Activated T-cell treated with anti-CD3 and anti-CD28 coated beads, Interleukin-2, amount 50 U/mL, for 4 hours (primary cell): ENCODE measurements at regions not wholly inside any gene's neighbourhood (a gene's known extent, or its start where the extent isn't known, plus 50 kb on each side); places are given as distances from the start of the nearest gene placed in this dataset.

ENCODE experiments used
- ATAC-seq, 2 donors: fragments of 200-7000 bp; cut with Tn5 transposase; one replicate each; pipeline ENCODE4 v1.10.0; 2021
- DNase-seq: peaks from one replicate; pipeline ENCODE4 v3.0.0-alpha.2; 2020
- H3K27me3 Mint-ChIP-seq: one replicate; pipeline ENCODE4 v1.8.0; 2021; ENCODE audit warnings: low read depth, mixed read lengths
- H3K36me3 Mint-ChIP-seq: one replicate; pipeline ENCODE4 v1.8.0; 2022; ENCODE audit warnings: mixed read lengths; ENCODE audit not compliant: insufficient read depth
- H3K4me1 Mint-ChIP-seq: one replicate; pipeline ENCODE4 v1.8.0; 2021; ENCODE audit warnings: low read depth, mixed read lengths
- H3K4me3 Mint-ChIP-seq: one replicate; pipeline ENCODE4 v1.8.0; 2021; ENCODE audit warnings: mild to moderate bottlenecking, moderate library complexity, mixed read lengths
- H3K9me3 Mint-ChIP-seq: one replicate; pipeline ENCODE4 v1.8.0; 2021; ENCODE audit warnings: mixed read lengths

DNA sequence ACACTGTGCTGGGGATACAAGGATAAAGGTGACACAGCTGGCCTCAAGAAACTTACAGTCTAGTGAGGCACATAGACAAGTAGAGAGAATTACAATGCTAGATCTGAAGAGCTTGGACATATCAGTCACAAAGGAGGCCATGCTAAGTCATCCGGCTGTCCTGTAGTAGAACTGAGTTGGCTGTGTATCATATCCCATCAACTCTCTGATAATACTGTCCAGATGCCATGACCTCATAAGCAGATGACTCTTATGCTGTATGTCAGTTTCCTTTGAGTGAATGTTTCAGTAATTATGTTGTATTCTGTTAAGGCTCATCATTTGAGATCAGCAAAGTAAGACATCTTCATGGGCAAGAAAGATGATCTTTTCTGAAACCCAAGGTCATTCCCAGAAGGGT lies 442.9 kb downstream of the MID1IP1 start:
- DNase-seq (no peak), ATAC-seq (no peak)
- no peaks in the 10 kb centered on the region for H3K27me3 Mint-ChIP-seq
- H3K4me1 Mint-ChIP-seq = no peaks in the 10 kb centered on the region
- H3K9me3 Mint-ChIP-seq = no peaks in the 10 kb centered on the region
- H3K4me3 Mint-ChIP-seq = no peak overlapping the region
- H3K36me3 Mint-ChIP-seq = no peaks in the 10 kb centered on the region

- Mint-ChIP-seq H3K36me3 (no peaks in the 10 kb centered on the region), H3K4me3 (no peak overlapping the region), H3K27me3 (no peaks in the 10 kb centered on the region), H3K4me1 (peaks cover 3% of the 10 kb centered on the region), H3K9me3 (no peaks in the 10 kb centered on the region)
- no peak for DNase-seq
- ATAC-seq = no peak
These were observed 443.8 kb downstream of the MID1IP1 start for GRCh38 chrX:39245024-39245423.

DNA sequence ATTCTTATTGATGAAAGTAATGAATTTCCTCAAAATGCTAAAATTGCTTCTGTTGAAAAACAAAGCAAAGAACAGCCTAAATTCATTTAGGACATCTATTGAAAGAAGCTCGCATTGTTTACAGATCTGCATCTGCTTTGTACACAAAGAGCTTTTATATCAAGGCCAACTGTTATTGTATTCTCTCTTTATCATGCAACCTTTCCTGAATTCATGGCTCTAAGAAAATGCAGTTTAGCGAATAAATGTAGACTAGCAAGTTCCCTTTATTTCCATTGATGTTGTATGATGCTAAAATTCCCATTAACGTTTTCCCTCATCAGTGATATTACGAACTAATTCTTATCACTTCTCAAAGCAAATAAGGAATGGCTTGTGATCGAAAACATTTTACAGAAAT lies 446.3 kb downstream of the MID1IP1 start:
- DNase-seq (no peak), ATAC-seq (no peak)
- H3K27me3 Mint-ChIP-seq = no peaks in the 10 kb centered on the region
- H3K36me3 Mint-ChIP-seq = no peaks in the 10 kb centered on the region
- H3K4me1 Mint-ChIP-seq = peaks cover 20% of the 10 kb centered on the region
- H3K9me3 Mint-ChIP-seq = no peaks in the 10 kb centered on the region
- no peak overlapping the region for H3K4me3 Mint-ChIP-seq

DNA sequence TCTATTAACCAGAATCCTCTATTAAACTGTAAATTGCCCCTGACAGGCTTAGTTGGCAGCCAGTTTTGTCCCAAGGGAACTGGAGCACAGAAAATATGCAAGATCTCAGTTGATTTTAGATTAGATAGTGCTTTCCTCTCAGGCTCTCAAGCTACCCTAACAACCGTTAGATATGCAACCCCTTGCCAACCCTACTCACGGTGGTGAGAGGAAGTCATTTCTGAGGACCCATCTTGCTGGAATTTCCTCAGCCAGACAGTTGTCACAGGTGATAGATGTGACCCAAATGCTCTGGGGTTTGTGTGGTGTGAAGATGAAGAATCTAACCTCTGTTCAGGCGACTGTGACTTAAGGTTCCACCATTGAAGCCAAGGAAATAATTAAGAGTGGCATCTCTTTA lies 447.1 kb downstream of the MID1IP1 start:
- no peaks in the 10 kb centered on the region for H3K36me3 Mint-ChIP-seq
- no peaks in the 10 kb centered on the region for H3K27me3 Mint-ChIP-seq
- ATAC-seq = no peak
- no peak overlapping the region for H3K4me3 Mint-ChIP-seq
- H3K9me3 Mint-ChIP-seq = no peaks in the 10 kb centered on the region
- DNase-seq = no peak
- peaks cover 20% of the 10 kb centered on the region for H3K4me1 Mint-ChIP-seq

- Mint-ChIP-seq H3K4me3 (no peak overlapping the region), H3K9me3 (no peaks in the 10 kb centered on the region), H3K27me3 (no peaks in the 10 kb centered on the region), H3K4me1 (peaks cover 22% of the 10 kb centered on the region), H3K36me3 (no peaks in the 10 kb centered on the region)
- DNase-seq = no peak
- no peak for ATAC-seq
These were observed 448.7 kb downstream of the MID1IP1 start for GRCh38 chrX:39249999-39250398.

- ATAC-seq (no peak), DNase-seq (no peak)
- no peaks in the 10 kb centered on the region for H3K36me3 Mint-ChIP-seq
These were observed 450.7 kb downstream of the MID1IP1 start for GRCh38 chrX:39251995-39252394.

GRCh38 chrX:39253551-39253950 lies 452.3 kb downstream of the MID1IP1 start:
- H3K4me1 Mint-ChIP-seq = peaks cover 22% of the 10 kb centered on the region
- ATAC-seq = no peak
- no peak for DNase-seq
- no peak overlapping the region for H3K4me3 Mint-ChIP-seq
- H3K27me3 Mint-ChIP-seq = no peaks in the 10 kb centered on the region
- no peaks in the 10 kb centered on the region for H3K9me3 Mint-ChIP-seq
- no peaks in the 10 kb centered on the region for H3K36me3 Mint-ChIP-seq

More at GRCh38 chrX:39251995-39252394, 450.7 kb downstream of the MID1IP1 start:
- Mint-ChIP-seq H3K4me1 (peaks cover 22% of the 10 kb centered on the region), H3K4me3 (no peak overlapping the region), H3K9me3 (no peaks in the 10 kb centered on the region), H3K27me3 (no peaks in the 10 kb centered on the region)

- ATAC-seq = no peak
These were observed 457.1 kb downstream of the MID1IP1 start for GRCh38 chrX:39258331-39258730.

DNA sequence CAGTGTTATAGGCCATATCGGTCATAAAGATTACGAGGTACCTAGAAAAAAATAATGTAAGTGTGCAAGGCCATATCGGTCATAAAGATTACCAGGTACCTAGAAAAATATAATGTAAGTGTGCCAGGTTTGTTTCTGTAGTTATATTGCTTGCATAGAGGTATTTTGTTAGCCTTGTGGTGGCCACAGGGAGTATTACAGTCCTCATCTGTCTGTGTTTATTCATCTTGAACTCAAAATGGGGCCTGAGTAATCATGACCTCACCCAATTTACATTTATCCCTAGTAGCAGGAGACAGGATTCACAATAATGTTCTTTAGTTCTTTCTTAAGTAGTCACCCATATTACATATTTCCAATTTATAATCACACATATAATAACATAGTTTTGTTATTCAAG lies 459.7 kb downstream of the MID1IP1 start:
- H3K36me3 Mint-ChIP-seq = peaks cover 2% of the 10 kb centered on the region
- H3K4me1 Mint-ChIP-seq = peaks cover 36% of the 10 kb centered on the region
- peak; percentile 64 to 67 for ATAC-seq
- H3K27me3 Mint-ChIP-seq = no peaks in the 10 kb centered on the region
- H3K9me3 Mint-ChIP-seq = no peaks in the 10 kb centered on the region
- DNase-seq = no peak
- H3K4me3 Mint-ChIP-seq = no peak overlapping the region

More at GRCh38 chrX:39258331-39258730, 457.1 kb downstream of the MID1IP1 start:
- no peak for DNase-seq
- Mint-ChIP-seq H3K9me3 (no peaks in the 10 kb centered on the region), H3K27me3 (no peaks in the 10 kb centered on the region), H3K4me1 (peaks cover 24% of the 10 kb centered on the region), H3K36me3 (no peaks in the 10 kb centered on the region), H3K4me3 (no peak overlapping the region)

GRCh38 chrX:39261446-39262147 lies 460.3 kb downstream of the MID1IP1 start:
- DNase-seq (no peak), ATAC-seq (peak; percentile 23 to 55)
- Mint-ChIP-seq H3K4me3 (no peak overlapping the region), H3K27me3 (no peaks in the 10 kb centered on the region), H3K9me3 (no peaks in the 10 kb centered on the region), H3K36me3 (peaks cover 2% of the 10 kb centered on the region), H3K4me1 (peaks cover 36% of the 10 kb centered on the region)

DNA sequence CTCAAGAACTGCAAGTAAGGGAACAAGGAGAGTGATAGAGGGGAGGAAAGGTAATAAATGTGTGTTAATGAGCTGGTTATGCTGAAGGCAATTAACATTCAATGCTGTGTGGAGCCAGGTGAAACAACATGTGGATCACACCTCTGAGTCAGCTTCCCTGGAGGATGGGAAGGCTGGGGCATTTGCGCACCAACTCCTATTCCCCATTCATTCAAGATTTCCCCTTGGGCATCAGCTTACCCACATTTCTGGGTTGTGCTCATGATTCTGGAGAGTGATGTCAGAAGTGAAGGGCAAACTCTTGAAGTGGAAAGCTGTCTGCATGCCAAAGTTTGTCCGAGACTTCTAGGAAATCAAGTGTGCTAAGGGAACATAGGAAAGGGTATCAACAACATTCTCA lies 461.4 kb downstream of the MID1IP1 start:
- Mint-ChIP-seq H3K36me3 (peaks cover 2% of the 10 kb centered on the region), H3K4me1 (peaks cover 38% of the 10 kb centered on the region), H3K27me3 (no peaks in the 10 kb centered on the region), H3K4me3 (no peak overlapping the region), H3K9me3 (no peaks in the 10 kb centered on the region)
- DNase-seq (no peak), ATAC-seq (no peak)

GRCh38 chrX:39264023-39264422 lies 462.8 kb downstream of the MID1IP1 start:
- ATAC-seq (no peak), DNase-seq (no peak)
- no peaks in the 10 kb centered on the region for H3K27me3 Mint-ChIP-seq
- H3K9me3 Mint-ChIP-seq = no peaks in the 10 kb centered on the region
- peaks cover 2% of the 10 kb centered on the region for H3K36me3 Mint-ChIP-seq
- no peak overlapping the region for H3K4me3 Mint-ChIP-seq
- peaks cover 50% of the 10 kb centered on the region for H3K4me1 Mint-ChIP-seq

DNA sequence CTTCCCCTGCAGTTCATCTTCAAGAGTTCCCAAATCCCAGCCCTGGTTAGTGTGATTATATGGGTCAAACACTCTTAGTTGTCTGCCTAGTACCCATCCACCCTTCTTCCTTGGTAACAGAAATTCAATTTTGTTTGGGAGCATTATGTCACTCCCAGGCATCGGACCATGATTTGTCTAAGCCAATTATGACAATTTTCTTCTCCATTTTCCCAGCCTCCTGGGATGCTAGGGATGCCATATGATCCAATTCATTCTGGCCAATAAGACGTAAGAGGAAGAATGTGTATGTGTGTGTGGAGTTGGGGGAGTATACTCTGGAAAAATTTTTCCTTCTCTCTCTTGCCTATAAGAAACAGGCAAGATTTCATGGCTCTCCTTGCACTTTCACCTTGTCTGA lies 465.9 kb downstream of the MID1IP1 start:
- no peak overlapping the region for H3K4me3 Mint-ChIP-seq
- H3K4me1 Mint-ChIP-seq = peaks cover 43% of the 10 kb centered on the region
- ATAC-seq (no peak), DNase-seq (no peak)
- H3K27me3 Mint-ChIP-seq = no peaks in the 10 kb centered on the region
- peaks cover 2% of the 10 kb centered on the region for H3K36me3 Mint-ChIP-seq
- H3K9me3 Mint-ChIP-seq = no peaks in the 10 kb centered on the region

DNA sequence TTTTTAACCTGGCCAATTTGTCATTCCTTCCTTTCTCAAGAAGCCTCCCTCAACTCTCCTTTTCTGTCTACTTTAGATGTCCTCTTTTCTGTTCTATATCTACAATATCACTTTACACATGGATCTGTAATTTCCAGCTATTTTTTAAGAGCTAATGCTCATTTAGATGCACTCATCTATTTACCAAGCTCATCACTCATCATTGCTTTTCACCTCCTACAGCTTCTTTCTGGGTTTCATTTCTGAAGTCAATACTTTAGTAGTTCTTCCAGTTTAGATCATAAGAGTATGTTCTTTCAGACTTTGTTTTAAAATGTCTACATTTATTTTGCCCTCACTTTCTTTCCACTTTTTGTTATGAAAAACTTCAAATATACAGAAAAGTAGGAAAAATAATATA lies 466.9 kb downstream of the MID1IP1 start:
- Mint-ChIP-seq H3K4me3 (peak overlapping the region; percentile 58), H3K27me3 (no peaks in the 10 kb centered on the region), H3K36me3 (peaks cover 2% of the 10 kb centered on the region), H3K4me1 (peaks cover 33% of the 10 kb centered on the region), H3K9me3 (no peaks in the 10 kb centered on the region)
- DNase-seq (no peak), ATAC-seq (peak; percentile 70 to 75)

GRCh38 chrX:39275500-39276068 lies 474.3 kb downstream of the MID1IP1 start:
- no peaks in the 10 kb centered on the region for H3K36me3 Mint-ChIP-seq

More at GRCh38 chrX:39275500-39276068, 474.3 kb downstream of the MID1IP1 start:
- Mint-ChIP-seq H3K4me3 (no peak overlapping the region), H3K4me1 (no peaks in the 10 kb centered on the region), H3K27me3 (no peaks in the 10 kb centered on the region), H3K9me3 (no peaks in the 10 kb centered on the region)
- ATAC-seq (no peak), DNase-seq (no peak)
